AG04449 (cell line): ENCODE measurements at regions not wholly inside any gene's neighbourhood (a gene's known extent, or its start where the extent isn't known, plus 50 kb on each side); places are given as distances from the start of the nearest gene placed in this dataset.

Source experiments
- CTCF ChIA-PET: fragments of 350-600 bp; formaldehyde crosslinking; extraction: SDS; loops from one replicate; lab custom pipeline; 2021; ENCODE audit warnings: antibody characterized with exemption; lab: Yijun Ruan, JAX
- POLR2A ChIA-PET: fragments of 400-600, 350-600 bp; formaldehyde crosslinking; extraction: SDS; loops from one replicate; lab custom pipeline; 2020; ENCODE audit warnings: antibody characterized with exemption, inconsistent platforms; lab: Yijun Ruan, JAX
- DNase-seq: peaks from one replicate; pipeline ENCODE4 v3.0.0-alpha.2; 2010; ENCODE audit warnings: low read depth, low spot score
- H3K4me3 ChIP-seq: 2 replicates; pipeline ENCODE4 v1.5.1; 2011; ENCODE audit warnings: low read depth, mild to moderate bottlenecking, control low read depth, low read length
- TF ChIP-seq, protein P1 (sequence below): IDR thresholded peaks from one replicate; pipeline ENCODE4 v1.5.1; 2011; ENCODE audit warnings: mild to moderate bottlenecking, moderate library complexity, low read length, control low read depth, inconsistent platforms; ENCODE audit not compliant: insufficient read depth; ENCODE audit errors: missing control alignments

- CTCF ChIA-PET, result no interaction called here
- TF ChIP-seq, protein P1, sequence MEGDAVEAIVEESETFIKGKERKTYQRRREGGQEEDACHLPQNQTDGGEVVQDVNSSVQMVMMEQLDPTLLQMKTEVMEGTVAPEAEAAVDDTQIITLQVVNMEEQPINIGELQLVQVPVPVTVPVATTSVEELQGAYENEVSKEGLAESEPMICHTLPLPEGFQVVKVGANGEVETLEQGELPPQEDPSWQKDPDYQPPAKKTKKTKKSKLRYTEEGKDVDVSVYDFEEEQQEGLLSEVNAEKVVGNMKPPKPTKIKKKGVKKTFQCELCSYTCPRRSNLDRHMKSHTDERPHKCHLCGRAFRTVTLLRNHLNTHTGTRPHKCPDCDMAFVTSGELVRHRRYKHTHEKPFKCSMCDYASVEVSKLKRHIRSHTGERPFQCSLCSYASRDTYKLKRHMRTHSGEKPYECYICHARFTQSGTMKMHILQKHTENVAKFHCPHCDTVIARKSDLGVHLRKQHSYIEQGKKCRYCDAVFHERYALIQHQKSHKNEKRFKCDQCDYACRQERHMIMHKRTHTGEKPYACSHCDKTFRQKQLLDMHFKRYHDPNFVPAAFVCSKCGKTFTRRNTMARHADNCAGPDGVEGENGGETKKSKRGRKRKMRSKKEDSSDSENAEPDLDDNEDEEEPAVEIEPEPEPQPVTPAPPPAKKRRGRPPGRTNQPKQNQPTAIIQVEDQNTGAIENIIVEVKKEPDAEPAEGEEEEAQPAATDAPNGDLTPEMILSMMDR, result no peak
- no peak for DNase-seq
- H3K4me3 ChIP-seq, result no peak overlapping the region
- POLR2A ChIA-PET, result no interaction called here
Observed at GRCh38 chr5:174981416-174981815, 257.0 kb downstream of the MSX2 start.

- DNase-seq, result no peak
- H3K4me3 ChIP-seq, result no peak overlapping the region
- CTCF ChIA-PET, result no interaction called here
- TF ChIP-seq, protein P1, result no peak
- POLR2A ChIA-PET, result no interaction called here
Observed at GRCh38 chr5:174980952-174981351, 256.6 kb downstream of the MSX2 start.

DNA sequence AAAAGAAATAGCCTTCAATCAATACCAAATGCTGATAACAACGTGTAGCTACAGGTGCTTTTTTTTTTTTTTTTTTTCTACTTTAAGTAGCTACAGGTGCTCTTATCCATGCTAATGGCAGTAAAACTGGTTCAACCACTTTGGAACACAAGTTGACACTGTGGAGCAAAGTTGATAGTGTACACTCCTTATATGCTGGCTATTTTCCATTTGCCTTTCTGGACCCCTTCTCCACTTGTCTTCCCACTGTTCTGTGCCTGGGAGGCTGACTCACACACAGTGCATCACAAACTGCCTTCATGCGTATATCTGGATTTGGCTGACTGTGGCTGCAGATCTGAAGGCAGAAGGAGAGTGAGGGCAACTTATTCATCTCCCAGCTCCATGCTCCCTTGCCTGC, 247.9 kb downstream of the MSX2 start:
- no peak for DNase-seq
- TF ChIP-seq, protein P1, result no peak
- ChIA-PET POLR2A (no interaction called here), CTCF (interaction anchor here (1.8 kb wide), 1 partner anchor 21 kb away, joined by 4 read pairs; no protein-coding TSS in a partner anchor)
- no peak overlapping the region for H3K4me3 ChIP-seq

DNA sequence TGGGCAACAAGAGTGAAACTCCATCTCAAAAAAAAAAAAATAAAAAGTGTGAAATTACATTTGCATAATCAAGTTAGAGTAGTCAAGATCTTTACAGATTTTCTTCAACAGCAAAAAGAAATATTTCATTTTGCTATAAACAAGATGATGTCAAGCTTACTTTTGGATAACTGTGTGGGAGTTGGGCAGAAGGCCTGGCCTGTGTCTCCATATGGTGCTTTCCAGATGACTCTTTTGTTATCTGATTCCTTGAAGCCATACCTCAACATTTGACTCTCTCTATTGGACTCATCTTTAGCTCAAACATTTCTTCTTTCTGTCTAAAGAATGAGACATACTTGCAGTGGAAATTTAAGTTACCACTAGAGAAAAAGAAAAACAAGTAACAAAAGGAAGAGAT, 246.8 kb downstream of the MSX2 start:
- TF ChIP-seq, protein P1, result no peak
- CTCF ChIA-PET, result interaction anchor here (1.8 kb wide), 1 partner anchor 20 kb away, joined by 4 read pairs; no protein-coding TSS in a partner anchor
- H3K4me3 ChIP-seq, result no peak overlapping the region
- POLR2A ChIA-PET, result no interaction called here
- no peak for DNase-seq

- no peak for DNase-seq
- H3K4me3 ChIP-seq, result no peak overlapping the region
- TF ChIP-seq, protein P1, result no peak
- POLR2A ChIA-PET, result no interaction called here
- CTCF ChIA-PET, result no interaction called here
Observed at GRCh38 chr5:174970502-174970901, 246.1 kb downstream of the MSX2 start.

DNA sequence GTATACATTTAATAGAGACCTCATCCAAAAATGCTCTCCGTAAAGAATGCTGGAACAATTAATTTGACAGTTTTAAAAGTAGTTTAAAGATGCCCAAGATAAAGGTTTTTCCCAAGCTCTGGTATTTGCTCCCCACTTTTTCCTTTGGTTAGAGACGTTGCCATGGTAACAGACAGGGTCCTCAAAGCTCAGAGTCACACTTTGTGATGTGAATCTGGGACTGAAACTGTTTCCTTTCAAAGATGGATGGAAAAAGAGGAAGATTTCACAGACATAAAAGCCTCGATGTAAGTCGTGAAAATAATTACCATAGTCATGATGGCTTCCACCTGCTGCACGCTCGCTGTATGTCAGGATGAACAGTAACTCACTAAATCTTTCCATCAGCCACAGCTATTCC, 229.5 kb downstream of the MSX2 start:
- TF ChIP-seq, protein P1, result no peak
- no peak for DNase-seq
- POLR2A ChIA-PET, result no interaction called here
- CTCF ChIA-PET, result interaction anchor here (1.2 to 1.8 kb wide), 3 partner anchors 44 to 507 kb away, joined by 3 to 5 read pairs (median 5); no protein-coding TSS in a partner anchor
- H3K4me3 ChIP-seq, result no peak overlapping the region
